NCI-H82 treated with DMSO at 0.1 percent for 48 hours (cell line): ENCODE measurements at regions not wholly inside any gene's neighbourhood (a gene's known extent, or its start where the extent isn't known, plus 50 kb on each side); places are given as distances from the start of the nearest gene placed in this dataset.
A peak's percentile ranks its signal among the peaks of the same experiment; 100 is the strongest.
"Not testable (repeated sequence)": the region's sequence is repeated elsewhere in the genome, so short reads cannot be mapped to it uniquely, and the experiment has no call there.

ENCODE experiments used
- DNase-seq: peaks from one replicate; lab custom pipeline; 2025; ENCODE audit not compliant: unreplicated experiment; lab: John Stamatoyannopoulos, UW

GRCh38 chr9:41643571-41644279 lies 454.6 kb upstream of the ZNG1F start:
- DNase-seq: peak; percentile 29

GRCh38 chr9:41633726-41634125 lies 444.6 kb upstream of the ZNG1F start:
- not testable (repeated sequence) for DNase-seq

- not testable (repeated sequence) for DNase-seq
Observed at GRCh38 chr9:41623666-41624065, 434.5 kb upstream of the ZNG1F start.

- not testable (repeated sequence) for DNase-seq
Observed at GRCh38 chr9:41619254-41619653, 430.1 kb upstream of the ZNG1F start.

- DNase-seq: not testable (repeated sequence)
Observed at GRCh38 chr9:41606961-41607547, 417.9 kb upstream of the ZNG1F start.

- not testable (repeated sequence) for DNase-seq
Observed at GRCh38 chr9:41565572-41565971, 376.5 kb upstream of the ZNG1F start.
